KMS-11 (cell line): ENCODE measurements at regions not wholly inside any gene's neighbourhood (a gene's known extent, or its start where the extent isn't known, plus 50 kb on each side); places are given as distances from the start of the nearest gene placed in this dataset.

Experiments used
- H2AFZ ChIP-seq: fragments of 200-600 bp; sonication (generic); 2 replicates; pipeline ENCODE4 v1.6.1; 2016; ENCODE audit warnings: antibody characterized with exemption, mixed run types, low read depth
- H3K27ac ChIP-seq: fragments of 200-600 bp; sonication (generic); 2 replicates; pipeline ENCODE4 v1.6.1; 2016; ENCODE audit warnings: mild to moderate bottlenecking, mixed run types
- H3K27me3 ChIP-seq: fragments of 200-600 bp; sonication (generic); 2 replicates; pipeline ENCODE4 v1.6.1; 2017; ENCODE audit warnings: mild to moderate bottlenecking, low read depth, mixed run types, moderate library complexity; ENCODE audit not compliant: insufficient read depth
- H3K36me3 ChIP-seq: fragments of 200-600 bp; sonication (generic); 2 replicates; pipeline ENCODE4 v1.6.1; 2017; ENCODE audit warnings: mild to moderate bottlenecking, mixed run types; ENCODE audit not compliant: insufficient read depth
- H3K4me1 ChIP-seq: fragments of 200-600 bp; sonication (generic); 2 replicates; pipeline ENCODE4 v1.6.1; 2016; ENCODE audit warnings: mild to moderate bottlenecking, low read depth, mixed run types; ENCODE audit not compliant: poor library complexity, severe bottlenecking
- H3K4me2 ChIP-seq: fragments of 200-600 bp; sonication (generic); 2 replicates; pipeline ENCODE4 v1.7.0; 2016; ENCODE audit warnings: mild to moderate bottlenecking, mixed run types
- H3K4me3 ChIP-seq: fragments of 200-600 bp; sonication (generic); IDR thresholded peaks from 2 replicates; pipeline ENCODE4 v1.6.1; 2017; ENCODE audit warnings: low read depth, low read length, mixed read lengths; ENCODE audit not compliant: insufficient read depth
- H3K79me2 ChIP-seq: fragments of 200-600 bp; sonication (generic); 2 replicates; pipeline ENCODE4 v1.6.1; 2016; ENCODE audit warnings: low read depth, mixed run types; ENCODE audit not compliant: insufficient read depth
- H3K9ac ChIP-seq: fragments of 200-600 bp; sonication (generic); 2 replicates; pipeline ENCODE4 v1.6.1; 2016; ENCODE audit warnings: mild to moderate bottlenecking, mixed run types
- H4K20me1 ChIP-seq: fragments of 200-600 bp; sonication (generic); 2 replicates; pipeline ENCODE4 v1.6.1; 2016; ENCODE audit warnings: mild to moderate bottlenecking, mixed run types; ENCODE audit not compliant: insufficient read depth
- CTCF ChIP-seq: fragments of 200-600 bp; sonication (generic); conservative IDR thresholded peaks from 2 replicates; pipeline ENCODE4 v1.6.1; 2017; ENCODE audit warnings: low read depth, mild to moderate bottlenecking, antibody characterized with exemption, low read length, moderate library complexity, mixed read lengths

GRCh38 chr3:107323723-107324122, 53.5 kb upstream of the CCDC54 start:
- no peak overlapping the region for H2AFZ ChIP-seq
- TF ChIP-seq CTCF = no peak
- no peak overlapping the region for H3K27ac ChIP-seq
- no peaks in the 10 kb centered on the region for H3K4me1 ChIP-seq
- H3K9ac ChIP-seq = no peak overlapping the region
- H4K20me1 ChIP-seq = no peaks in the 10 kb centered on the region
- no peak overlapping the region for H3K4me2 ChIP-seq
- H3K36me3 ChIP-seq = no peaks in the 10 kb centered on the region
- H3K27me3 ChIP-seq = no peaks in the 10 kb centered on the region
- no peak overlapping the region for H3K4me3 ChIP-seq
- H3K79me2 ChIP-seq = no peaks in the 10 kb centered on the region

- TF ChIP-seq CTCF = no peak
- H4K20me1 ChIP-seq = no peaks in the 10 kb centered on the region
- H3K27me3 ChIP-seq = no peaks in the 10 kb centered on the region
- H2AFZ ChIP-seq = no peak overlapping the region
- H3K4me2 ChIP-seq = no peak overlapping the region
- no peak overlapping the region for H3K4me3 ChIP-seq
- no peaks in the 10 kb centered on the region for H3K4me1 ChIP-seq
- H3K79me2 ChIP-seq = no peaks in the 10 kb centered on the region
- no peak overlapping the region for H3K9ac ChIP-seq
- no peaks in the 10 kb centered on the region for H3K36me3 ChIP-seq
- no peak overlapping the region for H3K27ac ChIP-seq
These were observed 51.8 kb upstream of the CCDC54 start for GRCh38 chr3:107325446-107325845.
